Liver (tissue), 3 donors: ENCODE measurements at regions not wholly inside any gene's neighbourhood (a gene's known extent, or its start where the extent isn't known, plus 50 kb on each side); places are given as distances from the start of the nearest gene placed in this dataset.

Experiments
- TAF1 ChIP-seq: conservative IDR thresholded peaks from 2 replicates; pipeline ENCODE4 v1.6.1; 2016; ENCODE audit warnings: antibody characterized with exemption, mild to moderate bottlenecking
- TF ChIP-seq, protein P1 (sequence below): fragments of 150-350 bp; IDR thresholded peaks from 2 replicates; pipeline ENCODE4 v1.5.1; 2017; ENCODE audit warnings: improper control_type of control experiment, low read depth, low read length; ENCODE audit not compliant: missing input control
- donor health status: healthy.
- donor health status: healthy.

DNA sequence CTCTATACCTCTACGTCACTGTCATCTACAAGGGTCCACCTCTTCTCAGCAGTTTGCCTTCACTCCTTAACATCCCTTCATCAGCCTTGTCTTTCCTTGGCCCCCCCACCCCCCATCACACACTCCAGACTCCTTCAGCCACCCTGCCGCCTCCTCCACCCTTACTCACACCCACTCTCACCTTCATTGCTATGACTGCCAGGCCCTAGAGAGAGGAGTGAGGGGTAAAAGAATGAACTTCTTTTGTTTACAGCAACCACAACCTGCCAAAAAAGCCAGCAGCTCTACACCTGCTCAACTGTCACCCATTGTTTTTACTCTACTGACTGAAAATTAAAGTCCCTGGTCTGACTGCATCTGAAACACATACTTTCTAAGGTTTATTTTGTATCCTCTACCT, 112.8 kb downstream of the DUSP6 start:
- TF ChIP-seq, protein P1, sequence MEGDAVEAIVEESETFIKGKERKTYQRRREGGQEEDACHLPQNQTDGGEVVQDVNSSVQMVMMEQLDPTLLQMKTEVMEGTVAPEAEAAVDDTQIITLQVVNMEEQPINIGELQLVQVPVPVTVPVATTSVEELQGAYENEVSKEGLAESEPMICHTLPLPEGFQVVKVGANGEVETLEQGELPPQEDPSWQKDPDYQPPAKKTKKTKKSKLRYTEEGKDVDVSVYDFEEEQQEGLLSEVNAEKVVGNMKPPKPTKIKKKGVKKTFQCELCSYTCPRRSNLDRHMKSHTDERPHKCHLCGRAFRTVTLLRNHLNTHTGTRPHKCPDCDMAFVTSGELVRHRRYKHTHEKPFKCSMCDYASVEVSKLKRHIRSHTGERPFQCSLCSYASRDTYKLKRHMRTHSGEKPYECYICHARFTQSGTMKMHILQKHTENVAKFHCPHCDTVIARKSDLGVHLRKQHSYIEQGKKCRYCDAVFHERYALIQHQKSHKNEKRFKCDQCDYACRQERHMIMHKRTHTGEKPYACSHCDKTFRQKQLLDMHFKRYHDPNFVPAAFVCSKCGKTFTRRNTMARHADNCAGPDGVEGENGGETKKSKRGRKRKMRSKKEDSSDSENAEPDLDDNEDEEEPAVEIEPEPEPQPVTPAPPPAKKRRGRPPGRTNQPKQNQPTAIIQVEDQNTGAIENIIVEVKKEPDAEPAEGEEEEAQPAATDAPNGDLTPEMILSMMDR, result no peak
- no peak for TF ChIP-seq TAF1
